Stimulated activated CD4-positive, alpha-beta T cell treated with anti-CD3 and anti-CD28 coated beads, Interleukin-1b, Interleukin-23, amount 100 ng/mL, for 1 hour (primary cell): ENCODE measurements at regions not wholly inside any gene's neighbourhood (a gene's known extent, or its start where the extent isn't known, plus 50 kb on each side); places are given as distances from the start of the nearest gene placed in this dataset.

Experiments used
- DNase-seq, 2 donors: peaks; one replicate each; pipeline ENCODE4 v3.0.0-alpha.2; 2020; ENCODE audit warnings: low read depth in 2 of 2

- no peak for DNase-seq
Observed at GRCh38 chr3:193874997-193875593, 260.9 kb upstream of the HES1 start.

GRCh38 chr3:193875601-193876321, 260.2 kb upstream of the HES1 start:
- DNase-seq = no peak

- DNase-seq = no peak
Observed at GRCh38 chr3:193879099-193879863, 256.7 kb upstream of the HES1 start.

- DNase-seq = no peak
Observed at GRCh38 chr3:193879864-193880242, 256.1 kb upstream of the HES1 start.

GRCh38 chr3:193882091-193882490, 253.9 kb upstream of the HES1 start:
- DNase-seq = no peak

- DNase-seq = no peak
Observed at GRCh38 chr3:193883551-193883950, 252.4 kb upstream of the HES1 start.

GRCh38 chr3:193884027-193884426, 251.9 kb upstream of the HES1 start:
- no peak for DNase-seq

GRCh38 chr3:193884652-193885051, 251.3 kb upstream of the HES1 start:
- DNase-seq = no peak

GRCh38 chr3:193885832-193886231, 250.1 kb upstream of the HES1 start:
- DNase-seq = no peak

GRCh38 chr3:193890016-193890897, 245.7 kb upstream of the HES1 start:
- DNase-seq = no peak

GRCh38 chr3:193894121-193894863, 241.7 kb upstream of the HES1 start:
- no peak for DNase-seq

GRCh38 chr3:193895409-193895808, 240.5 kb upstream of the HES1 start:
- no peak for DNase-seq

- no peak for DNase-seq
Observed at GRCh38 chr3:193896419-193896818, 239.5 kb upstream of the HES1 start.

- DNase-seq = no peak
Observed at GRCh38 chr3:193897288-193897687, 238.7 kb upstream of the HES1 start.

- no peak for DNase-seq
Observed at GRCh38 chr3:193897731-193898180, 238.2 kb upstream of the HES1 start.

GRCh38 chr3:193899001-193899400, 236.9 kb upstream of the HES1 start:
- no peak for DNase-seq

- DNase-seq = no peak
Observed at GRCh38 chr3:193901007-193901406, 234.9 kb upstream of the HES1 start.

- DNase-seq = no peak
Observed at GRCh38 chr3:193902607-193903511, 233.1 kb upstream of the HES1 start.

GRCh38 chr3:193903512-193903817, 232.5 kb upstream of the HES1 start:
- DNase-seq = no peak

- no peak for DNase-seq
Observed at GRCh38 chr3:193903966-193904365, 232.0 kb upstream of the HES1 start.
